ENCODE measurements at regions not wholly inside any gene's neighbourhood (a gene's known extent, or its start where the extent isn't known, plus 50 kb on each side); places are given as distances from the start of the nearest gene placed in this dataset.

- no peaks in the 10 kb centered on the region for H3K27me3 ChIP-seq (ENCODE audit: control insufficient read depth in 3 of 3, insufficient read depth in 3 of 3, low read length in 2 of 3)
- no peak for ATAC-seq (ENCODE audit: insufficient read depth, low FRiP score)
- 83 to 92% methylated on average over 7 of the region's 7 CpGs for WGBS, 2 donors
- peaks cover 0 to 6% (median 0%) of the 10 kb centered on the region in 5 donors for H3K4me1 ChIP-seq (ENCODE audit: control insufficient read depth in 5 of 5, insufficient read depth in 5 of 5, low read length in 5 of 5)
- DNase-seq, result no peak
- no peaks in the 10 kb centered on the region for H3K36me3 ChIP-seq (ENCODE audit: control insufficient read depth in 4 of 4, insufficient read depth in 4 of 4, low read length in 4 of 4)
- H3K4me3 ChIP-seq, result no peak overlapping the region
- H3K9ac ChIP-seq (ENCODE audit: insufficient read depth in 1 of 2, low read length in 2 of 2), result no peak overlapping the region
- no peaks in the 10 kb centered on the region for H3K9me3 ChIP-seq (ENCODE audit: control insufficient read depth in 4 of 4, insufficient read depth in 3 of 4, low read length in 3 of 4)
- H3K27ac ChIP-seq (ENCODE audit: low read depth in 1 of 2, low read length in 1 of 2), result no peak overlapping the region
- TF ChIP-seq CTCF (IDR thresholded peaks at IDR 0.05; ENCODE audit: control extremely low read depth, extremely low read depth), result no peak
Observed at GRCh38 chr15:38691965-38692788, 127.6 kb upstream of the RASGRP1 start.

- H3K4me3 ChIP-seq, result no peak overlapping the region
- H3K9me3 ChIP-seq (ENCODE audit: control insufficient read depth in 4 of 4, insufficient read depth in 3 of 4, low read length in 3 of 4), result no peaks in the 10 kb centered on the region
- H3K4me1 ChIP-seq (ENCODE audit: control insufficient read depth in 5 of 5, insufficient read depth in 5 of 5, low read length in 5 of 5), result peaks cover 0 to 6% (median 0%) of the 10 kb centered on the region in 5 donors
- no peak overlapping the region for H3K9ac ChIP-seq (ENCODE audit: insufficient read depth in 1 of 2, low read length in 2 of 2)
- H3K27me3 ChIP-seq (ENCODE audit: control insufficient read depth in 3 of 3, insufficient read depth in 3 of 3, low read length in 2 of 3), result no peaks in the 10 kb centered on the region
- H3K36me3 ChIP-seq (ENCODE audit: control insufficient read depth in 4 of 4, insufficient read depth in 4 of 4, low read length in 4 of 4), result no peaks in the 10 kb centered on the region
- 98% methylated on average over 3 of the region's 3 CpGs for WGBS, 2 donors
- DNase-seq (no peak), ATAC-seq (ENCODE audit: insufficient read depth, low FRiP score) (no peak)
- no peak overlapping the region for H3K27ac ChIP-seq (ENCODE audit: low read depth in 1 of 2, low read length in 1 of 2)
- no peak for TF ChIP-seq CTCF (IDR thresholded peaks at IDR 0.05; ENCODE audit: control extremely low read depth, extremely low read depth)
Observed at GRCh38 chr15:38692789-38693062, 128.1 kb upstream of the RASGRP1 start.

- Histone ChIP-seq H3K9me3 (ENCODE audit: control insufficient read depth in 4 of 4, insufficient read depth in 3 of 4, low read length in 3 of 4) (no peaks in the 10 kb centered on the region), H3K27ac (ENCODE audit: low read depth in 1 of 2, low read length in 1 of 2) (peak overlapping the region in 1 of 2 donors; percentile 1), H3K4me1 (ENCODE audit: control insufficient read depth in 5 of 5, insufficient read depth in 5 of 5, low read length in 5 of 5) (peaks cover 0 to 6% (median 0%) of the 10 kb centered on the region in 5 donors), H3K36me3 (ENCODE audit: control insufficient read depth in 4 of 4, insufficient read depth in 4 of 4, low read length in 4 of 4) (no peaks in the 10 kb centered on the region), H3K27me3 (ENCODE audit: control insufficient read depth in 3 of 3, insufficient read depth in 3 of 3, low read length in 2 of 3) (no peaks in the 10 kb centered on the region), H3K9ac (ENCODE audit: insufficient read depth in 1 of 2, low read length in 2 of 2) (no peak overlapping the region), H3K4me3 (no peak overlapping the region)
- TF ChIP-seq CTCF (IDR thresholded peaks at IDR 0.05; ENCODE audit: control extremely low read depth, extremely low read depth), result no peak
- peak in 2 of 3 donors; percentile 20 to 38 for DNase-seq
- no peak for ATAC-seq (ENCODE audit: insufficient read depth, low FRiP score)
- 80 to 86% methylated on average over 4 of the region's 4 CpGs for WGBS, 2 donors
Observed at GRCh38 chr15:38695249-38696108, 130.9 kb upstream of the RASGRP1 start.
